ENCODE measurements at regions not wholly inside any gene's neighbourhood (a gene's known extent, or its start where the extent isn't known, plus 50 kb on each side); places are given as distances from the start of the nearest gene placed in this dataset.

GRCh38 chr19:27971869-27972268, 1241.1 kb downstream of the UQCRFS1 start:
- TF ChIP-seq CTCF (IDR thresholded peaks at IDR 0.05) (no peak), POLR2A (IDR thresholded peaks at IDR 0.05) (no peak), EP300 (IDR thresholded peaks at IDR 0.05) (no peak)
